ENCODE measurements at regions not wholly inside any gene's neighbourhood (a gene's known extent, or its start where the extent isn't known, plus 50 kb on each side); places are given as distances from the start of the nearest gene placed in this dataset.

- no peaks in the 10 kb centered on the region for H3K36me3 ChIP-seq (replicated peaks in 1 of 2)
- H3K4me1 ChIP-seq (replicated peaks in 1 of 2), result no peaks in the 10 kb centered on the region
- peak in 1 of 7 donors; percentile 4 for DNase-seq
- no peak overlapping the region for H3K27ac ChIP-seq
- 53 to 78% (median 73%) methylated on average over 6 of the region's 6 CpGs for WGBS, 4 donors
- TF ChIP-seq POLR2A (IDR thresholded peaks at IDR 0.05), result no peak
- no peak for TF ChIP-seq CTCF (IDR thresholded peaks at IDR 0.05)
- no peaks in the 10 kb centered on the region for H3K9me3 ChIP-seq (replicated peaks in 1 of 3)
- H3K4me3 ChIP-seq, result no peak overlapping the region
- H3K27me3 ChIP-seq, result no peaks in the 10 kb centered on the region
- intact Hi-C loops (cut with DNase I), result no loop called here
These were observed 57.0 kb upstream of the RTL6 start for GRCh38 chr22:44555046-44555445.

GRCh38 chr22:44554411-44554810 lies 56.4 kb upstream of the RTL6 start:
- peak in 1 of 7 donors; percentile 24 for DNase-seq
- WGBS, 4 donors, result 80 to 89% (median 84%) methylated on average over 6 to 7 of the region's 7 CpGs
- intact Hi-C loops (cut with DNase I), result no loop called here

GRCh38 chr22:44550711-44551491 lies 52.9 kb upstream of the RTL6 start:
- DNase-seq, result peak; percentile 36 to 54 (median 45)
- intact Hi-C loops (cut with DNase I), result no loop called here
- peak overlapping the region in 1 of 4 donors; percentile 29 for H3K4me3 ChIP-seq
- 51 to 62% (median 61%) methylated on average over 8 to 22 of the region's 22 CpGs for WGBS, 4 donors
- H3K4me1 ChIP-seq (replicated peaks in 1 of 2), result no peaks in the 10 kb centered on the region
- H3K27ac ChIP-seq, result peak overlapping the region in 2 of 5 donors; percentile 57 to 80
- no peak for TF ChIP-seq POLR2A (IDR thresholded peaks at IDR 0.05)
- TF ChIP-seq CTCF (IDR thresholded peaks at IDR 0.05), result no peak
- no peaks in the 10 kb centered on the region for H3K9me3 ChIP-seq (replicated peaks in 1 of 3)
- H3K27me3 ChIP-seq, result no peaks in the 10 kb centered on the region
- H3K36me3 ChIP-seq (replicated peaks in 1 of 2), result no peaks in the 10 kb centered on the region

More at GRCh38 chr22:44554411-44554810, 56.4 kb upstream of the RTL6 start:
- no peaks in the 10 kb centered on the region for H3K9me3 ChIP-seq (replicated peaks in 1 of 3)
- no peaks in the 10 kb centered on the region for H3K27me3 ChIP-seq
- TF ChIP-seq CTCF (IDR thresholded peaks at IDR 0.05), result no peak
- TF ChIP-seq POLR2A (IDR thresholded peaks at IDR 0.05), result no peak
- no peaks in the 10 kb centered on the region for H3K4me1 ChIP-seq (replicated peaks in 1 of 2)
- H3K36me3 ChIP-seq (replicated peaks in 1 of 2), result no peaks in the 10 kb centered on the region
- H3K27ac ChIP-seq, result no peak overlapping the region
- H3K4me3 ChIP-seq, result no peak overlapping the region

- no peak overlapping the region for H3K4me3 ChIP-seq
- H3K27me3 ChIP-seq, result no peaks in the 10 kb centered on the region
These were observed 51.7 kb upstream of the RTL6 start for GRCh38 chr22:44549701-44550100.

More at GRCh38 chr22:44549701-44550100, 51.7 kb upstream of the RTL6 start:
- WGBS, 4 donors, result 78 to 83% (median 80%) methylated on average over 6 of the region's 6 CpGs
- no peaks in the 10 kb centered on the region for H3K9me3 ChIP-seq (replicated peaks in 1 of 3)
- intact Hi-C loops (cut with DNase I), result no loop called here
- DNase-seq, result no peak
- TF ChIP-seq CTCF (IDR thresholded peaks at IDR 0.05), result no peak
- TF ChIP-seq POLR2A (IDR thresholded peaks at IDR 0.05), result no peak
- H3K36me3 ChIP-seq (replicated peaks in 1 of 2), result no peaks in the 10 kb centered on the region
- H3K27ac ChIP-seq, result no peak overlapping the region
- H3K4me1 ChIP-seq (replicated peaks in 1 of 2), result no peaks in the 10 kb centered on the region
